ENCODE measurements at regions not wholly inside any gene's neighbourhood (a gene's known extent, or its start where the extent isn't known, plus 50 kb on each side); places are given as distances from the start of the nearest gene placed in this dataset.

GRCh38 chr2:144942516-144943256 is 422.8 kb upstream of the ZEB2 start:
- TF ChIP-seq CTCF (IDR thresholded peaks at IDR 0.05) (no peak), POLR2A (IDR thresholded peaks at IDR 0.05) (no peak)

All from uterus (tissue), 2 donors.